A549 (cell line): ENCODE measurements at regions not wholly inside any gene's neighbourhood (a gene's known extent, or its start where the extent isn't known, plus 50 kb on each side); places are given as distances from the start of the nearest gene placed in this dataset.
A peak's percentile ranks its signal among the peaks of the same experiment; 100 is the strongest.

Experiments
- ATAC-seq, 2 experiments: fragments of 200-7000 bp in 1 of 2; fragments of >200 bp in 1 of 2; cut with Nextera tagmentation in 1 of 2; cut with Tn5 transposase in 1 of 2; 3 replicates each; pipeline versions ENCODE4 v1.8.0 to v1.9.1; 2018 to 2020; ENCODE audit warnings: mild to moderate bottlenecking in 1 of 2, moderate library complexity in 1 of 2
- CTCF ChIA-PET: fragments of 300-600 bp; sonication (Branson Sonifier 250); formaldehyde crosslinking; extraction: SDS; loops from one replicate; lab custom pipeline; 2021; ENCODE audit warnings: antibody characterized with exemption, inconsistent platforms; lab: Yijun Ruan, JAX
- POLR2A ChIA-PET: fragments of 350-600 bp; formaldehyde crosslinking; extraction: SDS; loops from one replicate; lab custom pipeline; 2021; ENCODE audit warnings: antibody characterized with exemption, inconsistent platforms; lab: Yijun Ruan, JAX
- DNase-seq, 2 experiments: peaks; one replicate each; pipeline versions ENCODE4 v3.0.0 to v3.0.0-alpha.2; 2011 to 2016; ENCODE audit warnings: low read depth in 1 of 2, low spot score in 1 of 2
- FAIRE-seq: peaks from 2 replicates; lab custom pipeline; 2011; peaks lifted over from hg19 to GRCh38; lab: Jason Lieb, UNC
- H3K27ac ChIP-seq, 2 experiments: fragments of >200 bp; sonication (Bioruptor Twin); formaldehyde crosslinking; 3 replicates each; pipeline ENCODE4 v1.5.1; 2016 to 2017
- H3K4me1 ChIP-seq: fragments of >200 bp; sonication (Bioruptor Twin); formaldehyde crosslinking; 3 replicates; pipeline ENCODE4 v1.6.1; 2016
- H3K4me2 ChIP-seq: fragments of >200 bp; sonication (Bioruptor Twin); formaldehyde crosslinking; 3 replicates; pipeline ENCODE4 v1.6.1; 2016
- H3K4me3 ChIP-seq: fragments of >200 bp; sonication (Bioruptor Twin); formaldehyde crosslinking; 3 replicates; pipeline ENCODE4 v1.5.1; 2016
- H3K9me3 ChIP-seq: fragments of >200 bp; sonication (Bioruptor Twin); formaldehyde crosslinking; 3 replicates; pipeline ENCODE4 v1.6.1; 2016
- BHLHE40 ChIP-seq: IDR thresholded peaks from 2 replicates; pipeline ENCODE4 v1.6.1; 2012; ENCODE audit warnings: low read depth, low read length, inconsistent platforms
- CHD2 ChIP-seq: fragments of 150-350 bp; IDR thresholded peaks from 2 replicates; pipeline ENCODE4 v1.6.1; 2014; ENCODE audit warnings: low read length; ENCODE audit not compliant: partially characterized antibody
- CHD4 ChIP-seq: fragments of 200-600 bp; sonication (generic); IDR thresholded peaks from 2 replicates; pipeline ENCODE4 v1.6.1; 2016; ENCODE audit warnings: antibody characterized with exemption, mild to moderate bottlenecking, borderline replicate concordance
- EHF ChIP-seq: fragments of 250-450 bp; sonication (Bioruptor Pico); IDR thresholded peaks from 2 replicates; pipeline ENCODE4 v1.5.0; 2020; ENCODE audit warnings: mild to moderate bottlenecking
- EHMT2 ChIP-seq: fragments of 200-600 bp; sonication (generic); IDR thresholded peaks from 2 replicates; pipeline ENCODE4 v1.6.1; 2016; ENCODE audit warnings: antibody characterized with exemption, low read depth, mild to moderate bottlenecking, moderate library complexity
- EP300 ChIP-seq, 2 experiments: fragments of >200 bp; sonication (Bioruptor Twin); formaldehyde crosslinking; IDR thresholded peaks; 2 replicates in 1 of 2; 3 replicates in 1 of 2; pipeline ENCODE4 v1.6.1; 2016 to 2017
- FOXS1 ChIP-seq: fragments of 250-450 bp; sonication (Bioruptor Pico); IDR thresholded peaks from 2 replicates; pipeline ENCODE4 v1.5.0; 2020; ENCODE audit warnings: mild to moderate bottlenecking, moderate library complexity
- GATA3 ChIP-seq: IDR thresholded peaks from 2 replicates; pipeline ENCODE4 v1.6.1; 2012; ENCODE audit warnings: borderline replicate concordance
- HOXA7 ChIP-seq: fragments of 250-450 bp; sonication (Bioruptor Pico); IDR thresholded peaks from 2 replicates; pipeline ENCODE4 v1.5.0; 2020; ENCODE audit warnings: mild to moderate bottlenecking, moderate library complexity
- HOXB13 ChIP-seq: fragments of 250-450 bp; sonication (Bioruptor Pico); IDR thresholded peaks from 2 replicates; pipeline ENCODE4 v1.5.0; 2020; ENCODE audit warnings: low read depth, mild to moderate bottlenecking, moderate library complexity
- HOXB5 ChIP-seq: fragments of 250-450 bp; sonication (Bioruptor Pico); IDR thresholded peaks from 2 replicates; pipeline ENCODE4 v1.5.0; 2020; ENCODE audit warnings: mild to moderate bottlenecking, moderate library complexity
- JUNB ChIP-seq: fragments of >200 bp; sonication (Bioruptor Twin); formaldehyde crosslinking; IDR thresholded peaks from 2 replicates; pipeline ENCODE4 v1.6.1; 2016
- KDM1A ChIP-seq: fragments of 200-600 bp; sonication (generic); IDR thresholded peaks from 2 replicates; pipeline ENCODE4 v1.6.1; 2016; ENCODE audit warnings: low read depth, mild to moderate bottlenecking
- KDM5A ChIP-seq: fragments of 200-600 bp; sonication (generic); IDR thresholded peaks from 2 replicates; pipeline ENCODE4 v1.6.1; 2016; ENCODE audit warnings: antibody characterized with exemption, mild to moderate bottlenecking
- MAFK ChIP-seq: fragments of 450-650 bp; IDR thresholded peaks from 2 replicates; pipeline ENCODE4 v1.6.1; 2014; ENCODE audit not compliant: partially characterized antibody
- MAZ ChIP-seq: fragments of 150-350 bp; IDR thresholded peaks from 2 replicates; pipeline ENCODE4 v1.6.1; 2014; ENCODE audit warnings: antibody characterized with exemption, low read depth, low read length, borderline replicate concordance
- NFE2L2 ChIP-seq: fragments of 150-350 bp; conservative IDR thresholded peaks from 2 replicates; pipeline ENCODE4 v1.6.1; 2014; ENCODE audit warnings: low read length
- POLR2AphosphoS2 ChIP-seq: conservative IDR thresholded peaks from 2 replicates; pipeline ENCODE4 v1.6.1; 2012; ENCODE audit warnings: low read length, improper control_type of control experiment, inconsistent platforms
- RCOR1 ChIP-seq: fragments of 150-350 bp; IDR thresholded peaks from 2 replicates; pipeline ENCODE4 v1.6.1; 2014; ENCODE audit warnings: antibody characterized with exemption, low read length, low read depth
- RFX5 ChIP-seq: fragments of 450-650 bp; IDR thresholded peaks from 2 replicates; pipeline ENCODE4 v1.7.1; 2014; ENCODE audit warnings: antibody characterized with exemption, mild to moderate bottlenecking, moderate library complexity
- RNF2 ChIP-seq: fragments of 200-600 bp; sonication (generic); IDR thresholded peaks from 2 replicates; pipeline ENCODE4 v1.6.1; 2016; ENCODE audit warnings: low read depth, mild to moderate bottlenecking, antibody characterized with exemption, moderate library complexity, borderline replicate concordance
- TFCP2L1 ChIP-seq: fragments of 250-450 bp; sonication (Bioruptor Pico); IDR thresholded peaks from 2 replicates; pipeline ENCODE4 v1.5.0; 2021; ENCODE audit warnings: mild to moderate bottlenecking
- TP53 ChIP-seq: fragments of 250-450 bp; sonication (Bioruptor Pico); IDR thresholded peaks from 2 replicates; pipeline ENCODE4 v1.5.0; 2021; ENCODE audit warnings: mild to moderate bottlenecking, moderate library complexity
- WGBS: methylation state at CpG from one replicate; pipeline ENCODE4 v1.1.6; 2017; ENCODE audit errors: missing lambda C conversion rate; 5-methylcytosine and 5-hydroxymethylcytosine counted together
- TF ChIP-seq, protein P1 (sequence below): fragments of >200 bp; sonication (Bioruptor Twin); formaldehyde crosslinking; IDR thresholded peaks from 3 replicates; pipeline ENCODE4 v1.6.1; 2016
- TF ChIP-seq, protein P2 (sequence below): fragments of 150-350 bp; IDR thresholded peaks from 2 replicates; pipeline ENCODE4 v1.6.1; 2014; ENCODE audit warnings: low read depth, mild to moderate bottlenecking, low read length
- TF ChIP-seq, protein P3 (sequence below): IDR thresholded peaks from 2 replicates; pipeline ENCODE4 v1.6.1; 2012; ENCODE audit warnings: low read depth, borderline replicate concordance
- TF ChIP-seq, protein P4 (sequence below): IDR thresholded peaks from 2 replicates; pipeline ENCODE4 v1.6.1; 2012

DNA sequence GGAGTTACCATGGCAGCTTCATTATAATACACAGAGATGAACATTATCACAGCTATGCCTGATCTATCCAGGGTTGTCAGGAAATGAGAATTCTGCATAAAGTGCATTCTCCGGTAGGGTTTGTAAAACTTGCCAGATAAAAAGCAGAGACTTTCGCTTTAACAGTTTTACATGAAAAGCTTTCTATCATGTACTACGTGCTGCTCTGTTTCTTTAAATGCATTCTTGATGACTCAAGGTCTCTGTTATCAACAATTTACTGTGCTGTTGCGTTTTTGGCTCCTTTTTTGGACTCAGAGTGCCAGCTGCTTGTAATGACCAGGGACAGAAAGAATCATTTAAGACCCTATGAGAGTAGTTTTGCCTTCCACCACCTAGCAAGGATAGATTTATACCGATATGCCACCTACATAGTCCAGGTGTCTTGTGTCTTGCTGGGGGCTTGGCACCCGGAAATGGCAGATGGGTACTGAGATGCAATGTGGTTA lies 371.2 kb downstream of the BTG1 start:
- H3K4me2 ChIP-seq: peak overlapping the region; percentile 3; the same call in 2 of the 3 replicates
- FAIRE-seq: no peak
- CTCF ChIA-PET: interaction anchor here (0.5 to 2.3 kb wide), 3 partner anchors 37 to 1426 kb away, joined by 3 to 8 read pairs (median 4); no protein-coding TSS in a partner anchor

DNA sequence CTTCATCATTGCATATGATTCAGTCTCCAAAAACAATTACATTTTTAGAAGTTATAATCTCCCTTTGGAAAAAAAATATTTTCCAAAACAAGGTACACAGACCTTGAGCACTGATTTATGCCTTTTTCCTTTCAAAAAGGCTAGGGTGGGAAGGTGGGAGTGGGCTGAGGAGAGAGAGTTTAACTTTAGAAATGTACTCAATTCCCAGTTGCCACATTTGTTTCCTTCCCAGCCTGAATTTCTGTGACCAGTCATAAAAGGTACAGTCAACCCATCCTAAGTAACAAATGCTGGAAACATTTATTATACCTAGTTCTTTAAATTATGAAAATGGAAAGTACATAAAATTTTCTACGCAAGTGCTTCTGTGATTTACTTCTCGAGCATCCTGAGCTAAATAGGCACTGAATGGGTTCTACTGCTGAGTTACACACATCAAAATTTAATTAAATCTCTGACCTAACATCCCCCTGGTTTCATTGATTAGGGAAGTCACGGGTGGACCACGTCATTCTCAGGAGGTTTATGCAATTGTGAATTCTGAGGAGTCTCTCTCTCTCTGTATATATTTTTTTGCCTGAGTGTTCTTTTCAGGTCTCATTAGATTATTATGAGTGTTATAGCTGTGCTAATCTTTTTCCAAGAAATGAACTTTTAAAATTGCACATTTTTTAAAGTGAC lies 371.8 kb downstream of the BTG1 start:
- ATAC-seq: no peak
- CTCF ChIA-PET: interaction anchor here (0.5 to 2.3 kb wide), 3 partner anchors 38 to 1427 kb away, joined by 3 to 8 read pairs (median 4); no protein-coding TSS in a partner anchor
- no peak for TF ChIP-seq NFE2L2
- TF ChIP-seq, all 56 proteins: peak for 0
- 0 out of 6 replicates have a peak overlapping the region, but pooled peaks of 1 of the 2 experiments have one; percentile 10 for H3K27ac ChIP-seq
- H3K4me1 ChIP-seq: peaks cover 18% of the 10 kb centered on the region
- FAIRE-seq (no peak), DNase-seq (no peak)
- H3K9me3 ChIP-seq: no peaks in the 10 kb centered on the region
- POLR2A ChIA-PET: interaction anchor here (1.0 kb wide), 1 partner anchor 372 kb away, joined by 4 read pairs; the partner anchor contains the start of gene BTG1
- WGBS: 80% methylated on average over 4 of the region's 4 CpGs
- no peak overlapping the region; the same call in 2 of the 3 replicates for H3K4me2 ChIP-seq
- H3K4me3 ChIP-seq: no peak overlapping the region

More for the DNA sequence above, 371.2 kb downstream of the BTG1 start:
- POLR2A ChIA-PET: interaction anchor here (1.0 kb wide), 1 partner anchor 371 kb away, joined by 4 read pairs; the partner anchor contains the start of gene BTG1
- Histone ChIP-seq H3K27ac (peak overlapping the region in 1 of 2 experiments; percentile 45; a peak in 3 of 6 replicates), H3K9me3 (no peaks in the 10 kb centered on the region), H3K4me1 (peaks cover 22% of the 10 kb centered on the region), H3K4me3 (no peak overlapping the region)
- DNase-seq (peak in 1 of 2 experiments; percentile 10), ATAC-seq (no peak)
- 57% methylated on average over 6 of the region's 6 CpGs for WGBS
- no peak for TF ChIP-seq RNF2
- no peak for TF ChIP-seq GATA3
- TF ChIP-seq HOXB5: no peak
- no peak for TF ChIP-seq EP300 (IDR thresholded peaks at IDR 0.05)
- TF ChIP-seq TFCP2L1 (CRISPR knock-in tag): no peak
- TF ChIP-seq, protein P1, sequence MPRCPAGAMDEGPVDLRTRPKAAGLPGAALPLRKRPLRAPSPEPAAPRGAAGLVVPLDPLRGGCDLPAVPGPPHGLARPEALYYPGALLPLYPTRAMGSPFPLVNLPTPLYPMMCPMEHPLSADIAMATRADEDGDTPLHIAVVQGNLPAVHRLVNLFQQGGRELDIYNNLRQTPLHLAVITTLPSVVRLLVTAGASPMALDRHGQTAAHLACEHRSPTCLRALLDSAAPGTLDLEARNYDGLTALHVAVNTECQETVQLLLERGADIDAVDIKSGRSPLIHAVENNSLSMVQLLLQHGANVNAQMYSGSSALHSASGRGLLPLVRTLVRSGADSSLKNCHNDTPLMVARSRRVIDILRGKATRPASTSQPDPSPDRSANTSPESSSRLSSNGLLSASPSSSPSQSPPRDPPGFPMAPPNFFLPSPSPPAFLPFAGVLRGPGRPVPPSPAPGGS: no peak
- no peak for TF ChIP-seq CHD4
- TF ChIP-seq POLR2AphosphoS2: no peak
- TF ChIP-seq, protein P2, sequence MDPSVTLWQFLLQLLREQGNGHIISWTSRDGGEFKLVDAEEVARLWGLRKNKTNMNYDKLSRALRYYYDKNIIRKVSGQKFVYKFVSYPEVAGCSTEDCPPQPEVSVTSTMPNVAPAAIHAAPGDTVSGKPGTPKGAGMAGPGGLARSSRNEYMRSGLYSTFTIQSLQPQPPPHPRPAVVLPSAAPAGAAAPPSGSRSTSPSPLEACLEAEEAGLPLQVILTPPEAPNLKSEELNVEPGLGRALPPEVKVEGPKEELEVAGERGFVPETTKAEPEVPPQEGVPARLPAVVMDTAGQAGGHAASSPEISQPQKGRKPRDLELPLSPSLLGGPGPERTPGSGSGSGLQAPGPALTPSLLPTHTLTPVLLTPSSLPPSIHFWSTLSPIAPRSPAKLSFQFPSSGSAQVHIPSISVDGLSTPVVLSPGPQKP: no peak
- no peak for TF ChIP-seq MAZ
- no peak for TF ChIP-seq TP53 (CRISPR knock-in tag)

DNA sequence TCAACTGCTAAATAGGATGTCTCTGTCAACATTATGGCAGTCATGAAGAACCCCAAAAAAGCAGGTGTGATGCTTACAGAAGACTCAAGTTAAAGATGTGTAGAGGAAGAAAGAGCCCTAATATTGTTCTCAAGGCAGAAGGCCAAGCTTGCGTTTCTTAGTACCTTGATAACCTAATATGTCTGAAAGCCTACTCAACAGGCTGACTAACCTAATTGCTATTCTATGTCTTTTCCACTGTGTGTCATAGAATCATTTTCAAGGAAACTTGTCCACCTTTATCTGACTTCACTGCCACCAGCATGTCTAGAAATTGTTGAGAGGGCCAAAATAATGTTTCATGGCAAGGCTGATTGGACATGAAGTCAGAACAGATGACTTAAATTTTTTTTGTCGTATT lies 373.2 kb downstream of the BTG1 start:
- ChIA-PET POLR2A (no interaction called here), CTCF (interaction anchor here (1.0 kb wide), 1 partner anchor 390 kb away, joined by 3 read pairs; no protein-coding TSS in a partner anchor)
- H3K4me2 ChIP-seq: no peak overlapping the region
- DNase-seq (no peak), ATAC-seq (no peak), FAIRE-seq (no peak)
- no peaks in the 10 kb centered on the region for H3K9me3 ChIP-seq
- H3K4me3 ChIP-seq: no peak overlapping the region
- peaks cover 4% of the 10 kb centered on the region; the same call in 2 of the 3 replicates for H3K4me1 ChIP-seq
- no peak for TF ChIP-seq CHD2
- TF ChIP-seq KDM1A: no peak
- no peak for TF ChIP-seq NFE2L2
- TF ChIP-seq EHMT2: no peak
- no peak for TF ChIP-seq HOXB13 (CRISPR knock-in tag)
- TF ChIP-seq EHF: no peak
- no peak for TF ChIP-seq GATA3
- TF ChIP-seq RFX5: no peak
- no peak for TF ChIP-seq MAZ
- TF ChIP-seq RCOR1: no peak
- no peak for TF ChIP-seq KDM5A
- no peak for TF ChIP-seq HOXB5
- TF ChIP-seq HOXA7 (CRISPR knock-in tag): no peak
- no peak for TF ChIP-seq FOXS1
- TF ChIP-seq JUNB: no peak
- no peak for TF ChIP-seq BHLHE40
- TF ChIP-seq, protein P3, sequence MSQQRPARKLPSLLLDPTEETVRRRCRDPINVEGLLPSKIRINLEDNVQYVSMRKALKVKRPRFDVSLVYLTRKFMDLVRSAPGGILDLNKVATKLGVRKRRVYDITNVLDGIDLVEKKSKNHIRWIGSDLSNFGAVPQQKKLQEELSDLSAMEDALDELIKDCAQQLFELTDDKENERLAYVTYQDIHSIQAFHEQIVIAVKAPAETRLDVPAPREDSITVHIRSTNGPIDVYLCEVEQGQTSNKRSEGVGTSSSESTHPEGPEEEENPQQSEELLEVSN: no peak
- TF ChIP-seq MAFK: no peak
- TF ChIP-seq, protein P4, sequence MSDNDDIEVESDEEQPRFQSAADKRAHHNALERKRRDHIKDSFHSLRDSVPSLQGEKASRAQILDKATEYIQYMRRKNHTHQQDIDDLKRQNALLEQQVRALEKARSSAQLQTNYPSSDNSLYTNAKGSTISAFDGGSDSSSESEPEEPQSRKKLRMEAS: no peak
- WGBS: 67% methylated on average over 2 of the region's 2 CpGs
- H3K27ac ChIP-seq: no peak overlapping the region
